K562 (cell line): ENCODE measurements at regions not wholly inside any gene's neighbourhood (a gene's known extent, or its start where the extent isn't known, plus 50 kb on each side); places are given as distances from the start of the nearest gene placed in this dataset.

Experiments
- ATAC-seq: fragments of 200-7000 bp; cut with Tn5 transposase; 3 replicates; pipeline ENCODE4 v1.9.1; 2020; ENCODE audit warnings: moderate library complexity
- BruUV-seq: library from RNA; stranded (reverse); fragments of 400-500 nt; replicated peaks from 2 replicates; lab custom pipeline; 2021; lab: Mats Ljungman, UMichigan
- CTCF ChIA-PET: fragments of 300-600 bp; formaldehyde crosslinking; extraction: SDS; loops from one replicate; lab custom pipeline; 2021; ENCODE audit warnings: low intra/inter-chr PET ratio; lab: Yijun Ruan, JAX
- POLR2A ChIA-PET: fragments of 300-600, 350-650 bp; sonication (Branson Sonifier 250); formaldehyde crosslinking; extraction: SDS; loops from one replicate; lab custom pipeline; 2021; ENCODE audit warnings: antibody characterized with exemption, inconsistent platforms; lab: Yijun Ruan, JAX
- DNase-seq, 4 experiments: peaks; one replicate each; pipeline versions ENCODE4 v3.0.0 to v3.0.0-alpha.2; 2011 to 2018; ENCODE audit warnings: low spot score in 3 of 4, mixed read lengths in 3 of 4; ENCODE audit errors: extremely low read depth in 1 of 4
- FAIRE-seq: peaks from 2 replicates; lab custom pipeline; 2011; peaks lifted over from hg19 to GRCh38; lab: Jason Lieb, UNC
- H2AFZ ChIP-seq: 2 replicates; pipeline ENCODE4 v1.6.0; 2011; ENCODE audit warnings: low read depth, low read length, control low read depth, inconsistent platforms
- H3K27ac ChIP-seq: fragments of 200-600 bp; 3 replicates; pipeline ENCODE4 v1.8.0; 2011; ENCODE audit warnings: low read depth, mild to moderate bottlenecking, control low read depth, inconsistent platforms, low read length, moderate library complexity, mixed read lengths; ENCODE audit errors: extremely low read depth
- H3K27me3 ChIP-seq, 2 experiments: fragments of 300-600 bp in 1 of 2; 2 replicates in 1 of 2; 3 replicates in 1 of 2; pipeline versions ENCODE4 v1.6.0 to v1.8.0; 2011; ENCODE audit warnings: inconsistent platforms in 2 of 2, low read length in 2 of 2, mild to moderate bottlenecking in 1 of 2, mixed read lengths in 1 of 2, moderate library complexity in 1 of 2; ENCODE audit not compliant: control insufficient read depth in 2 of 2, insufficient read depth in 2 of 2
- H3K36me3 ChIP-seq: fragments of 300-600 bp; 3 replicates; pipeline ENCODE4 v1.8.0; 2011; ENCODE audit warnings: mild to moderate bottlenecking, low read length, inconsistent platforms; ENCODE audit not compliant: control insufficient read depth, insufficient read depth
- H3K4me1 ChIP-seq, 2 experiments: fragments of 200-600 bp in 1 of 2; replicated peaks in 1 of 2; 2 replicates in 1 of 2; 3 replicates in 1 of 2; pipeline versions ENCODE4 v1.5.1 to v1.8.0; 2011; ENCODE audit warnings: inconsistent platforms in 2 of 2, low read length in 2 of 2, mild to moderate bottlenecking in 1 of 2, mixed read lengths in 1 of 2, moderate library complexity in 1 of 2; ENCODE audit not compliant: control insufficient read depth in 2 of 2, insufficient read depth in 2 of 2
- H3K4me2 ChIP-seq: 2 replicates; pipeline ENCODE4 v1.6.1; 2011; ENCODE audit warnings: low read length, control low read depth, inconsistent platforms, mixed read lengths; ENCODE audit not compliant: insufficient read depth
- H3K4me3 ChIP-seq: fragments of 200-600 bp; sonication (generic), shearing (Covaris generic); 2 replicates; pipeline ENCODE4 v1.5.1; 2016; ENCODE audit warnings: control low read depth, inconsistent platforms
- H3K79me2 ChIP-seq: fragments of 200-600 bp; 3 replicates; pipeline ENCODE4 v1.8.0; 2011; ENCODE audit warnings: low read length, inconsistent platforms; ENCODE audit not compliant: control insufficient read depth, insufficient read depth
- H3K9ac ChIP-seq, 2 experiments: 2 replicates each; pipeline versions ENCODE4 v1.6.0 to v1.6.1; 2011; ENCODE audit warnings: low read depth in 2 of 2, low read length in 2 of 2, control low read depth in 1 of 2, inconsistent platforms in 1 of 2, mild to moderate bottlenecking in 1 of 2, mixed read lengths in 1 of 2; ENCODE audit not compliant: insufficient read depth in 1 of 2
- H3K9me1 ChIP-seq: one replicate; pipeline ENCODE4 v1.6.0; 2011; ENCODE audit warnings: inconsistent platforms, mild to moderate bottlenecking, low read length, moderate library complexity; ENCODE audit not compliant: control insufficient read depth, insufficient read depth
- H3K9me3 ChIP-seq: replicated peaks from 2 replicates; pipeline ENCODE4 v1.5.1; 2011; ENCODE audit warnings: low read depth, low read length, inconsistent platforms; ENCODE audit not compliant: control insufficient read depth, insufficient read depth
- H4K20me1 ChIP-seq: replicated peaks from 2 replicates; pipeline ENCODE4 v1.6.1; 2011; ENCODE audit warnings: low read length, inconsistent platforms, mixed read lengths; ENCODE audit not compliant: control insufficient read depth, insufficient read depth
- E2F8 ChIP-seq: fragments of 450-650 bp; IDR thresholded peaks from 2 replicates; pipeline ENCODE4 v1.7.1; 2018; ENCODE audit warnings: mild to moderate bottlenecking, low read depth; ENCODE audit not compliant: partially characterized antibody
- ELF1 ChIP-seq: fragments of 200-800 bp; sonication (Bioruptor generic); IDR thresholded peaks from 2 replicates; pipeline ENCODE4 v1.6.1; 2016; ENCODE audit warnings: missing genetic modification characterization, missing compliant biosample characterization
- IRF2 ChIP-seq: sonication (generic); formaldehyde crosslinking; IDR thresholded peaks from 2 replicates; pipeline ENCODE4 v1.8.1; 2022; ENCODE audit warnings: mild to moderate bottlenecking, missing genetic modification reagents
- MEIS2 ChIP-seq: fragments of 450-650 bp; IDR thresholded peaks from 2 replicates; pipeline ENCODE4 v1.6.1; 2014; ENCODE audit warnings: mild to moderate bottlenecking; ENCODE audit not compliant: partially characterized antibody
- NBN ChIP-seq: fragments of 450-650 bp; IDR thresholded peaks from 2 replicates; pipeline ENCODE4 v1.6.1; 2016; ENCODE audit warnings: low read depth, mild to moderate bottlenecking
- STAT5A ChIP-seq: IDR thresholded peaks from 2 replicates; pipeline ENCODE4 v1.6.1; 2012; ENCODE audit warnings: low read length, inconsistent platforms, borderline replicate concordance
- TCF15 ChIP-seq: fragments of 250-450 bp; sonication (Bioruptor Pico); IDR thresholded peaks from 2 replicates; pipeline ENCODE4 v1.8.0; 2022; ENCODE audit warnings: moderate library complexity, mild to moderate bottlenecking, inconsistent platforms
- VEZF1 ChIP-seq: fragments of 200-800 bp; sonication (Bioruptor generic); IDR thresholded peaks from 2 replicates; pipeline ENCODE4 v1.6.1; 2017; ENCODE audit warnings: missing genetic modification characterization, missing compliant biosample characterization
- WGBS: fragments of 100-300 bp; shearing (Covaris generic); methylation state at CpG from one replicate; pipeline ENCODE4 v1.1.6; 2016; ENCODE audit warnings: low coverage, mixed read lengths; ENCODE audit not compliant: insufficient coverage; ENCODE audit errors: missing lambda C conversion rate; 5-methylcytosine and 5-hydroxymethylcytosine counted together
- in situ Hi-C: fragments of 300-500 bp; cut with MboI; formaldehyde crosslinking; loops from 4 replicates; pipeline ENCODE4 v1.15.0; 2018; ENCODE audit warnings: inconsistent platforms, mixed read lengths
- intact Hi-C: fragments of 100-400 bp; cut with micrococcal nuclease; formaldehyde crosslinking; loops from 2 replicates; pipeline ENCODE4 v1.14.2; 2022

- Histone ChIP-seq H3K27me3 (no peaks in the 10 kb centered on the region), H3K4me3 (no peak overlapping the region), H2AFZ (no peak overlapping the region), H3K79me2 (no peaks in the 10 kb centered on the region), H3K9ac (no peak overlapping the region), H3K9me1 (no peaks in the 10 kb centered on the region), H3K36me3 (no peaks in the 10 kb centered on the region), H3K27ac (no peak overlapping the region), H3K9me3 (no peaks in the 10 kb centered on the region), H3K4me1 (no peaks in the 10 kb centered on the region), H3K4me2 (no peak overlapping the region), H4K20me1 (no peaks in the 10 kb centered on the region)
- in situ Hi-C loops (no loop called here), intact Hi-C loops (no loop called here)
- DNase-seq (no peak), ATAC-seq (no peak), FAIRE-seq (no peak)
- POLR2A ChIA-PET: no interaction called here
- TF ChIP-seq STAT5A (no peak), NBN (no peak), MEIS2 (no peak)
- BruUV-seq: no TSS peak
- 0% methylated on average over 2 of the region's 3 CpGs for WGBS
- CTCF ChIA-PET: no interaction called here
Measured at GRCh38 chr13:58617880-58618665, 986.5 kb downstream of the PCDH17 start.

GRCh38 chr13:58619396-58620113, 988.0 kb downstream of the PCDH17 start:
- no peak overlapping the region for H3K4me2 ChIP-seq
- FAIRE-seq (no peak), DNase-seq (no peak), ATAC-seq (no peak)
- H3K9ac ChIP-seq: no peak overlapping the region
- H3K27ac ChIP-seq: no peak overlapping the region
- H3K79me2 ChIP-seq: no peaks in the 10 kb centered on the region
- H3K9me1 ChIP-seq: no peaks in the 10 kb centered on the region
- ChIA-PET POLR2A (no interaction called here), CTCF (no interaction called here)
- intact Hi-C loops (no loop called here), in situ Hi-C loops (no loop called here)
- no peaks in the 10 kb centered on the region for H3K36me3 ChIP-seq
- H3K4me3 ChIP-seq: no peak overlapping the region
- no peaks in the 10 kb centered on the region for H3K4me1 ChIP-seq
- H2AFZ ChIP-seq: no peak overlapping the region
- H3K27me3 ChIP-seq: no peaks in the 10 kb centered on the region
- H3K9me3 ChIP-seq: no peaks in the 10 kb centered on the region
- H4K20me1 ChIP-seq: no peaks in the 10 kb centered on the region
- no TSS peak for BruUV-seq
- WGBS: 0% methylated on average over 5 of the region's 5 CpGs
- TF ChIP-seq IRF2 (CRISPR knock-in tag): no peak
- TF ChIP-seq ELF1: no peak
- no peak for TF ChIP-seq TCF15
- no peak for TF ChIP-seq E2F8
- TF ChIP-seq VEZF1: no peak
